IPS-18a (cell line): ENCODE measurements at regions not wholly inside any gene's neighbourhood (a gene's known extent, or its start where the extent isn't known, plus 50 kb on each side); places are given as distances from the start of the nearest gene placed in this dataset.

Source experiments
- H3K27ac ChIP-seq: one replicate; pipeline ENCODE4 v1.5.1; 2013; ENCODE audit warnings: low read length
- H3K27me3 ChIP-seq: one replicate; pipeline ENCODE4 v1.6.1; 2013; ENCODE audit warnings: mild to moderate bottlenecking, low read length; ENCODE audit not compliant: control insufficient read depth, insufficient read depth
- H3K36me3 ChIP-seq: one replicate; pipeline ENCODE4 v1.6.1; 2013; ENCODE audit warnings: low read depth, low read length; ENCODE audit not compliant: control insufficient read depth
- H3K4me1 ChIP-seq: one replicate; pipeline ENCODE4 v1.6.1; 2013; ENCODE audit warnings: low read depth, low read length; ENCODE audit not compliant: control insufficient read depth
- H3K4me3 ChIP-seq: one replicate; pipeline ENCODE4 v1.5.1; 2013; ENCODE audit warnings: low read length
- H3K9ac ChIP-seq: one replicate; pipeline ENCODE4 v1.6.1; 2013; ENCODE audit warnings: mild to moderate bottlenecking, low read length, moderate library complexity
- H3K9me3 ChIP-seq: one replicate; pipeline ENCODE4 v1.6.1; 2013; ENCODE audit warnings: low read depth, low read length; ENCODE audit not compliant: control insufficient read depth

DNA sequence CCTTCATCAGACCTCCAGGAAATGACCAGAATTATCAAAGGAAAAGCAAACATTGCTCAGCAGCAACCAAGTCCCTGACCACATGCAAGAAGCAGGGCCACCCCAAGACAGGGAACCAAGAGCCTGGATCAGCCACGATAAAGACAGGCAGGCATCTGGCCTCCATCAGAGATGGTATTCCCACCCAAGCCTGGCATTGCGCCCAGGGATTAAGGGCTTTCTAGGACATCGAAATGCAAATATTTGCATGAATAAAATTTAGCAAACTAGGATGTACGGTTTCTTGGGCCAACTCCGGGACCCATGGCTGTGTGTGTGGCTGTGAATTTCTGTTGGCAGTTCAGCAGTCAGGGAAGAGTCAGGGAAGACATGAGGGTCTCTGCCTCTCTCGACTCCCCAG lies 241.4 kb upstream of the DYNLRB2 start:
- no peak overlapping the region for H3K9ac ChIP-seq
- H3K9me3 ChIP-seq, result no peaks in the 10 kb centered on the region
- no peak overlapping the region for H3K4me3 ChIP-seq
- H3K36me3 ChIP-seq, result no peaks in the 10 kb centered on the region
- H3K27ac ChIP-seq, result no peak overlapping the region
- no peaks in the 10 kb centered on the region for H3K27me3 ChIP-seq
- H3K4me1 ChIP-seq, result no peaks in the 10 kb centered on the region

DNA sequence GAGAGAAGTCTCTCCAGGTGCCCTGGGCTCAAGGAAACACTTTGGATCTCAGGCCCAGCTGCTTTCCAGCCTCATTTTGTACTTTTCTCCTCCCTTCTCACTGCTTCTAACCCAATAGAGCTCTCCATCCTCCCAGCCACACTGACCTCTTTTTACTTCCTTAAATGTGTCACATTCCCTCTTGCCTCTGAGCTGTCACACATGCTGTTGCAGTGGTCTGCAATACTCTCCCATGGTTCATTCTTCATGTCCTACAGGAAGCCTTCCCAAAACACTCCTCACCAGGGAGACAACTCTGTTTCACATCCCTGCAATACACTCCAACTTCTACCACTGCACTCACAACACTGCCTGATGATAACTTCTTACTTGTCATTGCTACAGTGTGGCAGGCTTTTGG lies 242.1 kb upstream of the DYNLRB2 start:
- Histone ChIP-seq H3K9ac (no peak overlapping the region), H3K27me3 (no peaks in the 10 kb centered on the region), H3K36me3 (no peaks in the 10 kb centered on the region), H3K27ac (no peak overlapping the region), H3K4me1 (no peaks in the 10 kb centered on the region), H3K9me3 (no peaks in the 10 kb centered on the region), H3K4me3 (no peak overlapping the region)

DNA sequence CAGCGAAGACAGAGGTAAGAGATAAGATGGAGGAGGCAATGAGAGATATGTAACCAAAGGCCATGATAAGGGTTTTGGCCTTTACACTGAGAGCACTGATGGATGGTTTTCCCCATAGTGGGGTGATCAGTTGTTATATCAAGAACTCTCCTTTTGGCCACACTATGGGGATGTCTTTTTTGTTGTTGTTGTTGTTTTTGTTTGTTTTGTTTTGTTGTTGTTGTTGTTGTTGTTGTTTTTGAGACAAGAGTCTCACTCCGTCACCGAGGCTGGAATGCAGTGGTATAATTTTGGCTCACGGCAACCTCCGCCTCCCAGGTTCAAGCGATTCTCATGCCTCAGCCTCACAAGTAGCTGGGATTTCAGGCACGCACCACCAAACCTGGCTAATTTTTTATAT lies 244.8 kb upstream of the DYNLRB2 start:
- H3K9me3 ChIP-seq, result no peaks in the 10 kb centered on the region
- H3K27me3 ChIP-seq, result no peaks in the 10 kb centered on the region
- no peak overlapping the region for H3K4me3 ChIP-seq
- no peaks in the 10 kb centered on the region for H3K4me1 ChIP-seq
- H3K27ac ChIP-seq, result no peak overlapping the region
- H3K9ac ChIP-seq, result no peak overlapping the region
- H3K36me3 ChIP-seq, result no peaks in the 10 kb centered on the region

DNA sequence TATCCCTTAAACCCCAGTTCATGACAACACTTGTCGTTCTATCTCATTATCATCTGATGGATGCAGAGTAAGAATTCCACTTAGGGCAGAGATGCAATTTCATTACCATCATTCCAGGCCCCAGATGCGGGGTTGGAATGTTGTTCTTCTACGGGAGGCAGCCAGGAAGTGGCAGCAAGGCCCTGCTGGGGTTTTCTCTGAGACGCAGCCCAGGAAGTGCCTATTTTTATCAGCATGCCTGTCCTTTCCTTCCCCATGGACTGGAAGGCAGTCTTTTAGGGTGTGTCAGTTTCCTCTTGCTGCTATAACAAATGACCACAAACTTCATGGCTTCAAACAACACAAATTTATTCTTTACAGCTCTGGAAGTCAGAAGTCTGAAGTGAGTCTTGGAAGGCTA lies 246.6 kb upstream of the DYNLRB2 start:
- H3K9ac ChIP-seq, result no peak overlapping the region
- H3K9me3 ChIP-seq, result no peaks in the 10 kb centered on the region
- H3K4me3 ChIP-seq, result no peak overlapping the region
- H3K27ac ChIP-seq, result no peak overlapping the region
- no peaks in the 10 kb centered on the region for H3K4me1 ChIP-seq
- no peaks in the 10 kb centered on the region for H3K27me3 ChIP-seq
- no peaks in the 10 kb centered on the region for H3K36me3 ChIP-seq

DNA sequence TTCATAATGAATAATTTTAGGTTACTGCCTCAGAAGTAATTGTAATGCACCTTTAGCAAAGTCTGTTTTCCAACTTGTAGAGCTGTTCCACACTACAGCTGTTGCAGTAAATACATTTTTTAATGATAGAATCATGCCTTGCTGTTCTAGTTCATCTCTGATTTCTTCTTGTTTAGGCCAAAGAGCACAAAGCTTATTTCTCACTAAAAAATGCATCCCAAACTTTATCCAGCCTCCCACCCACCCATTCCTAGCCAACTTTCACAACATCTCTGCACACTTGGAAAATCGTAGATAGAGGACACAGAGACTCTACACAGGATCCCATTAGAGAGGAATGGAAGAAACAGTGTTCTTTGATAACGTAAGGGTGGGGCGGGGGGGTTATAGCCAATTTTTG lies 252.2 kb upstream of the DYNLRB2 start:
- H3K36me3 ChIP-seq, result no peaks in the 10 kb centered on the region
- no peaks in the 10 kb centered on the region for H3K4me1 ChIP-seq
- no peak overlapping the region for H3K4me3 ChIP-seq
- H3K27me3 ChIP-seq, result no peaks in the 10 kb centered on the region
- no peak overlapping the region for H3K27ac ChIP-seq
- no peaks in the 10 kb centered on the region for H3K9me3 ChIP-seq
- no peak overlapping the region for H3K9ac ChIP-seq

DNA sequence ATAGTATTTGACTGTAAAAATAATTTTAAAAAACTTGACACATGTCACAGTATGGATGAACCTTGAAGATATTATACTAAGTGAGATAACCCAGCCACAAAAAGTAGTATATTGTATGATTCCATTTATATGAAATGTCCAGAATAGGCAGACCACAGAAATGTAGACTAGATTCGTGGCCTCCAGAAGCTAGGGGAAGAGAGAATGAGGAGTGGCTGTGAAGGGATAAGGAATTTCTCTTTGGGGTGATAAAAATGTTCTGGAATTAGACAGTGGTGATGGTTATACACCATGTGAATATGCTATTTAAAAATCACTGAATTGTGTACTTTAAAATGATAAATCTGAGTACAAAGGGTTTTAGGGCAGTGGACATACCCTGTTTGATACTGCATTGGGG lies 253.1 kb upstream of the DYNLRB2 start:
- no peaks in the 10 kb centered on the region for H3K4me1 ChIP-seq
- H3K27me3 ChIP-seq, result no peaks in the 10 kb centered on the region
- no peak overlapping the region for H3K4me3 ChIP-seq
- no peak overlapping the region for H3K27ac ChIP-seq
- no peak overlapping the region for H3K9ac ChIP-seq
- no peaks in the 10 kb centered on the region for H3K36me3 ChIP-seq
- H3K9me3 ChIP-seq, result no peaks in the 10 kb centered on the region

DNA sequence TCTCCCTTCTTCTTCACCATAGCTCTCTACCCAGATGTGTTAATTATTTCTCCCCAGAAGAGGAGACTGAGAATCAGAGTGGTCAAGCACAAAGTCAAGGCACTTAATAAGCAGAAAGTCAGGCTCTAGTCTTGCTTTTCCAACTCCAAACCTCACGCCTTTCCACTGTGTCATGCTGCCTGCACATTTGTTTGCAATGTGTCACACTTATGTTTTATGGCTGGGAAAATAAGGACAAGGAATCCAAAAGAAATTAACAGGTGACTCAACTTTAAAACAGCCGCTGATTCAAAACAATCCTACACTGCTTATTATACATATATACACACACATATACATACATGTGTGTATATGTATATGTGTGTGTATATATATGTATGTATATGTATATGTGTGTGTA lies 255.7 kb upstream of the DYNLRB2 start:
- Histone ChIP-seq H3K9ac (no peak overlapping the region), H3K27ac (no peak overlapping the region), H3K9me3 (no peaks in the 10 kb centered on the region), H3K4me3 (no peak overlapping the region), H3K4me1 (no peaks in the 10 kb centered on the region), H3K27me3 (no peaks in the 10 kb centered on the region), H3K36me3 (no peaks in the 10 kb centered on the region)

DNA sequence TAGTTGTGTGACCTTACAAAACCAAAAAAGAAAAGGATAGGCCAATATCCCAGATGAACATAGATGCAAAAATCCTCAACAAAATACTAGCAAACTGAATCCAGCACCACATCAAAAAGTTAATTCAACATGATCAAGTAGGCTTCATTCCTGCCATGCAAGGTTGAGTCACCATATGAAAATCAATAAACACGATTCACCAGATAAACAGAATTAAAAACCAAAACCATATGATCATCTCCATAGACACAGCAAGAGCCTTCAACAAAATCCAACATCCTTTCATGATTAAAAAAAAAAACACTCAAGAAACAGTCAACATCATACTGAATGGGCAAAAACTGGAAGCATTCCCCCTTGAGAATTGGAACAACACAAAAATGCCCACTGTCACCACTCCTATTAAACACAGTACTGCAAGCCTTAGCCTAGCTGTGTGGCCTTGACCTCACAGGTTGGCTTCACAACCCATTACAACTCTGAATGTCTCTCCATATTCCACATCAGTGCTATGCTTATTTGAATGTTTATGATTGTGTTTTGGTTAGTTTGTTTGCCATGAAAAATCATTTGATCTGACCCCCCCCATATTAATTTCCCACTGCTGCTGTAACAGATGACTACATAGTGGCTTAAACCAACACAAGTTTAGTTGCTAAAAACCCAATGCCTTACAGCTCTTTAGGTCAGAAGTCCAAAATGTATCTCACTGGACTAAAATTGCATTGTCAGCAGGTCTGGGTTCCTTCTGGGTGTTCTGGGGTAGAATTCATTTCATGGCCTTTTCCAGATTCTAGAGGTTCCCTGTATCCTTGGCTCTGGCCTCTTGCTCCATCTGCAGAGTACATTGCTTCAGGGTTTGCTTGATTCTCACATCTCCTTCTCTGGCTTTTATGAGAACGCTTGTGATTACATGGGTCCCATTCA lies 257.1 kb upstream of the DYNLRB2 start:
- H3K27ac ChIP-seq, result no peak overlapping the region
- H3K4me3 ChIP-seq, result no peak overlapping the region
- no peaks in the 10 kb centered on the region for H3K36me3 ChIP-seq
- no peaks in the 10 kb centered on the region for H3K27me3 ChIP-seq
- H3K4me1 ChIP-seq, result no peaks in the 10 kb centered on the region
- no peaks in the 10 kb centered on the region for H3K9me3 ChIP-seq
- H3K9ac ChIP-seq, result no peak overlapping the region

DNA sequence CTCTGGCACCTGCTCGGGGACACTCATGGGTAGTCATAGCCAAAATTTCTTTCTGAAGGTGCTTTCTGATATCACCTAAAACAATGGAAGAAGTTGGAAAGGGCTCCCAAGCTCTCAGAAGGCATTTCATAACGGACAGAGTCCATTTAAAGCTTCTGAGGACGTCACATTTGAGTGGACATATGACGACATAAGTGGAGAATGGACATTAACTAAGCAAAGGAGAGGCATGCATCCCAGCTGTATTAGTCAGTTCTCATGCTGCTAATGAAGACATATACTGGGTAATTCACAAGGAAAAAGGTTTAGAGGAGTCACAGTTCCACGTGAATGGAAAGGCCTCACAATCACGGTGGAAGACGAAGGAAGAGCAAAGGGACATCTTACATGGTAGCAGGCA lies 260.2 kb upstream of the DYNLRB2 start:
- H3K9ac ChIP-seq, result no peak overlapping the region
- no peaks in the 10 kb centered on the region for H3K36me3 ChIP-seq
- no peaks in the 10 kb centered on the region for H3K9me3 ChIP-seq
- no peaks in the 10 kb centered on the region for H3K4me1 ChIP-seq
- H3K4me3 ChIP-seq, result no peak overlapping the region
- no peaks in the 10 kb centered on the region for H3K27me3 ChIP-seq
- no peak overlapping the region for H3K27ac ChIP-seq

DNA sequence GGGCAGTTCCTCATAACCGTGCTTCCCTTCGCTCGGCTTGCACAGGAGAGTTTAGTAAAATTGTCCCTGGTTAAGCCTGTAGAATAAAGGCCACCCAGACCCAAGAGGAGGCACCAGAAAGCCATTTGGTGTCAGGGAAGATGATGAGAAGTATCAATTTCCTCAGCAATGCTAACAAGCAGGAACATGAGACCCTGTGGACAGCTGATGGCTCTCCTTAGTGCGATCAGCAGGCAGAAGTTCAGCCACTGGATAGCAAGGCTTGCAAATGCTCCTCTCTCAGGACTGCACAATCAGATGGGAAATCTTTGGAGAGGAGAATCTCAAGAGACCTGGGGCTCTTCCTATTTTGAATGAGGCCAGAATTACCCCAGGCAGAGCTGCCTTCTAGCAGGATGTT lies 261.1 kb upstream of the DYNLRB2 start:
- Histone ChIP-seq H3K9ac (no peak overlapping the region), H3K27me3 (no peaks in the 10 kb centered on the region), H3K27ac (no peak overlapping the region), H3K4me1 (no peaks in the 10 kb centered on the region), H3K36me3 (no peaks in the 10 kb centered on the region), H3K4me3 (no peak overlapping the region), H3K9me3 (no peaks in the 10 kb centered on the region)

DNA sequence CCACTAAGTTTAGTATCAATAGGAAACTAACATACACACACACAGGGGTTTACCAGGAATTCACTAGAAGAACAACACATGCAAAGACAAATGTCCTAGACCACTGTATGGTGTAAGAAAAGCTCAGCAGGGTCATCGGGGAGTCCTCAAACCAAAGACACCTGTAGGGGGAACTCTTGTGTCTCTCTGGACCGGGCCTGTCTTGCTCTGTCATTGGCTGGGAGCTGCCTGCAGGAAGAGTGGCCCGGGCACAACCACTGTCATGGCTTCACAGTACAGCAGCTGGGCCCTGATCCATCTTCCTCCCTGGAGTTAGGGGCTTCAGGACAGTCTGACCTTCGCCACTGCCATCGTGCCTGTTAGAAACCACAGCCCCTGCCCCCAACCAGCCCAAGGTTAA lies 263.6 kb upstream of the DYNLRB2 start:
- Histone ChIP-seq H3K4me3 (no peak overlapping the region), H3K36me3 (no peaks in the 10 kb centered on the region), H3K4me1 (no peaks in the 10 kb centered on the region), H3K9ac (no peak overlapping the region), H3K27me3 (no peaks in the 10 kb centered on the region), H3K27ac (no peak overlapping the region), H3K9me3 (no peaks in the 10 kb centered on the region)

DNA sequence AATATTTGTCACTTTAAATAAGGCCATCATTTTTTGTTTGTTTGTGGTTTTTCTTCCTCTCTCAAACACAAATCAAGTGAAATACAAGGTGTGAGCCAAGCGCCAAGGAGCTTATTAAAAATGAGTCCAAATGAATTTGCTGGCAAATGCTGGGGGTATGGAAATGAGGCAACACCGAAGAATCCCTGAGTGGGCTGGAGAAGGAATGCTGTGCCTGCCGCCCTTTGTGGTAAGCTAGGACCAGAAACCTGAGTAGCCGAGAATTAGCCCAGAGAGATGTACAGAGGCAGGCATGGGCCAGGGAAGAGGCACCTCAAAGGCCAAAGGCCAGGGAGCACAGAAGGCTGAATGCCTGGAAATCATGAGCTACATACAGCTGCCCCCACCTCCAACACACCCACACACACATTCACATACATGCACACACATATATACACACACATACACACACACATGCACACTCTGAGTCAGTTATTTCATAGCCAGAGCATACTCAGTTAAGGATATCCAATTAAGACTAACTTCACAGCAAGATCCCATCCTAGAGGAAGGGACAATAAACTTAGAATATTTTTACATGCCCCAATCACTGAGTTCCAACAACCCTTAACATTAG lies 266.1 kb upstream of the DYNLRB2 start:
- H3K27ac ChIP-seq, result no peak overlapping the region

More for the DNA sequence above, 266.1 kb upstream of the DYNLRB2 start:
- Histone ChIP-seq H3K9ac (no peak overlapping the region), H3K4me3 (no peak overlapping the region), H3K36me3 (no peaks in the 10 kb centered on the region), H3K27me3 (no peaks in the 10 kb centered on the region), H3K4me1 (no peaks in the 10 kb centered on the region), H3K9me3 (no peaks in the 10 kb centered on the region)
